ENCODE measurements at regions not wholly inside any gene's neighbourhood (a gene's known extent, or its start where the extent isn't known, plus 50 kb on each side); places are given as distances from the start of the nearest gene placed in this dataset.

- DNase-seq = no peak
Measured at GRCh38 chr20:34163307-34163706, 51.3 kb upstream of the EIF2S2 start.

- no peak for DNase-seq
Measured at GRCh38 chr20:34164381-34164984, 52.4 kb upstream of the EIF2S2 start.

GRCh38 chr20:34165018-34165619, 53.1 kb upstream of the EIF2S2 start:
- no peak for DNase-seq

- no peak for DNase-seq
Measured at GRCh38 chr20:34171640-34172039, 59.6 kb upstream of the EIF2S2 start.

- no peak for DNase-seq
Measured at GRCh38 chr20:34172926-34173325, 60.9 kb upstream of the EIF2S2 start.

GRCh38 chr20:34175079-34175478, 63.0 kb upstream of the EIF2S2 start:
- DNase-seq = no peak

- DNase-seq = no peak
Measured at GRCh38 chr20:34175879-34176278, 63.8 kb upstream of the EIF2S2 start.

- no peak for DNase-seq
Measured at GRCh38 chr20:34177052-34177451, 64.2 kb upstream of the ASIP start.

- no peak for DNase-seq
Measured at GRCh38 chr20:34179637-34180360, 61.4 kb upstream of the ASIP start.

- DNase-seq = no peak
Measured at GRCh38 chr20:34180460-34181120, 60.6 kb upstream of the ASIP start.

- no peak for DNase-seq
Measured at GRCh38 chr20:34181484-34181883, 59.7 kb upstream of the ASIP start.

GRCh38 chr20:34185766-34186620, 55.2 kb upstream of the ASIP start:
- DNase-seq = no peak

GRCh38 chr20:34189572-34190163, 51.6 kb upstream of the ASIP start:
- DNase-seq = no peak

GRCh38 chr20:34190262-34190661, 51.0 kb upstream of the ASIP start:
- DNase-seq = no peak

GRCh38 chr20:34190679-34191090, 50.5 kb upstream of the ASIP start:
- DNase-seq = peak; percentile 51

Data from GDM1 (cell line).